ENCODE measurements at regions not wholly inside any gene's neighbourhood (a gene's known extent, or its start where the extent isn't known, plus 50 kb on each side); places are given as distances from the start of the nearest gene placed in this dataset.

- no peak for DNase-seq (ENCODE audit: low read depth)
Observed at GRCh38 chr3:64311424-64312061, 86.3 kb upstream of the PRICKLE2 start.

DNA sequence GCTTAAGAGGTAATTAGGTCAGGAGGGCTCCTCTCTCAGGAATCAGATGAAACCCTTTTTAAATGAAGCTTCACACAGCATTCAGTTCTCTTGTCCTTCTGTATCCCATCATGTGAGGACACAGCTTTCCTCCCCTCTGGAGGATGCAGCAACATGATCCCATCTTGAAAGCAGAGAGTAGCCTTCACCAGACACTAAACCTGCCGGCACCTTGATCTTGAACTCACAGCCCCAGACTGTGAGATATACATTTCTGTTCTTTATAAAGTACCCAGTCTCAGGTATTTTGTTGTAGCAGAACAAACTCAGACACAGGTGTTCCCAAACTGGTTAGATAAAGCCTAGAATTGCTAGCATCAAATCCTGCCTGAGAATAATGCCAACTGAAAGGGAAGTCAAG, 83.7 kb upstream of the PRICKLE2 start:
- no peak for DNase-seq (ENCODE audit: low read depth)

GRCh38 chr3:64306745-64307144, 81.5 kb upstream of the PRICKLE2 start:
- DNase-seq (ENCODE audit: low read depth): no peak

DNA sequence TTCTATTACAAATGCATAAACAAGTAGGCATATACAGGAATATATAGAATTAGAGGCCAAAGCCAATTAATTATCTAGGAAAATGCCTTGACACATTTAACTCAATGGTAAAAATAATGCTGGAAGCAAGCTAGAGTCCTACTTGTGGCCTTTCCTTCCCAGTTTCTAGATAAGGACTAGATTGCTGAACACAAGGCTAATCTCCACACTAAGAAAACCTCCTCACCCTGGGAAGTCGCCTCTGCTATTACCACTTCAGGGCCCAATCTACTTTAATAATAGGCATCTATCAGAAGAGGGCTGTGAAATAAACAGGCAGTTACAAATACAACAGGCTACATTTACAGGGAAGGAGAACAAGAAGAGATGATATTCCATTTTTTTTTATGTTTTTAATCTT, 80.5 kb upstream of the PRICKLE2 start:
- DNase-seq (ENCODE audit: low read depth): no peak

DNA sequence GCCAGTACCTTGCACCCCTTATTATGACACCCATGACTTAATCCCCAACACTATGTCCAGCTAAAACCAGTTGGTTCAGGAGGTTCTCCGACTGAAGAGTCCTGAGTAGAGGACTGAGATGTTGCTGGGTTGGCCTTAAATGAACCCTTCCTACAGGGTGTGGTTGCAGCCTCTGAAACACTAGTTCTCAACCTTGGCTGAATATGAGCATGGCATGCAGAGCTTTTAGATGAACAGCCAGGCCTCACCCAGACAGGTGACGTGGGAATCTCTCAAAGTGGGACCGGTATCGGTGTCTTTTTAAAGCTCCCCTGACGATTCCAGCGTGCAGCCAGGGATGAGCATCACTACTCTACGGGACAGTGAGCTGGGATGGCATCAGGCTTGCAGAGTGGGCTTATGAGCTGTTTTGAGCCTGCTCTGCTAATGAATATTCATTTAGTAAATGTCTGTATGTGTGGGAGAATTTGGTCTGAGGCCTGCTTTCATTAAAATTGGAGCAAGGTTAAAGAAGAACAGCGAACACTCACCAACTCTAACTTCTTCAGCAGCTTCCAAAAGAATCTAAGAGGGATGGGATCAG, 79.7 kb upstream of the PRICKLE2 start:
- DNase-seq (ENCODE audit: low read depth): no peak

DNA sequence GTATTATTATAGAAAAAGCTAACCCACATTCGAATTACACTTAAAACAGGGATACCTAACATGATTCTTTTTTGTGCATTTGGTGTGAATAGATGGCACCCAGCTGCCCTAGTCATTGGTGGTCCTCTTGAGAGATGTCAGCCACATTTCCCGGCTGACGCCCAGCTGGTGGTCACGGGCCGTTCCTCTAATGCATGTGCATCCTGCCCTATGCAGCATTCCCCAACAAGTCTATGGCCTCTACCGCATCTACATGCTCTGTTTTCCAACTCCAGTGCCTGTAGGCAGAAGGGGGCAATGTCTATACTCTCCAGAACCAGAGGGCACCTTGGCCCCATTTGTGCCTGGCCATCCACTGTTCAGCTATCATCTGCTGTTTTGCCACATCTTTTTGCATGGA, 78.6 kb upstream of the PRICKLE2 start:
- no peak for DNase-seq (ENCODE audit: low read depth)

- DNase-seq (ENCODE audit: low read depth): peak; percentile 53
Observed at GRCh38 chr3:64303401-64303800, 78.1 kb upstream of the PRICKLE2 start.

DNA sequence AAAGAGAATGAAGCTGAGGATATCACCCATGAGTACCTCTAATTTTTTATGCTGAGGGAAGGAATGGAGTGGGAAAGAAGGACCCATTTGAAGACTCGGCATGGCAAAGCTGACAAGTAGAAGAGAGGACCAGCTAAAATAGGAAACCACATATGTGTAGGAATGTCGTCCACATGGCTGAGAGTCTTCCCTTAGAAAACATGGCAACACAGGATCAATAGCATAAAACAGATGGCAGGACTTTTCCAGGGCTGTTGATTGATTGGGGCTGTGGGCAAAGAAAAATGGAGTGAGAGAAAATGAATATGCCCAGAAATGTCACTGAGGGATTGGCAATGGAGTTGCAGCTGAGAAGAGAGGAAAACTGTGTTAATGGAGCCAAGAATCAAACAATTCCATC, 76.2 kb upstream of the PRICKLE2 start:
- no peak for DNase-seq (ENCODE audit: low read depth)

GRCh38 chr3:64300790-64301423, 75.6 kb upstream of the PRICKLE2 start:
- peak; percentile 70 for DNase-seq (ENCODE audit: low read depth)

- peak; percentile 42 for DNase-seq (ENCODE audit: low read depth)
Observed at GRCh38 chr3:64299206-64299605, 73.9 kb upstream of the PRICKLE2 start.

GRCh38 chr3:64297563-64297962, 72.3 kb upstream of the PRICKLE2 start:
- DNase-seq (ENCODE audit: low read depth): no peak

- DNase-seq (ENCODE audit: low read depth): peak; percentile 83
Observed at GRCh38 chr3:64295594-64295993, 70.3 kb upstream of the PRICKLE2 start.

- no peak for DNase-seq (ENCODE audit: low read depth)
Observed at GRCh38 chr3:64294771-64295170, 69.5 kb upstream of the PRICKLE2 start.

DNA sequence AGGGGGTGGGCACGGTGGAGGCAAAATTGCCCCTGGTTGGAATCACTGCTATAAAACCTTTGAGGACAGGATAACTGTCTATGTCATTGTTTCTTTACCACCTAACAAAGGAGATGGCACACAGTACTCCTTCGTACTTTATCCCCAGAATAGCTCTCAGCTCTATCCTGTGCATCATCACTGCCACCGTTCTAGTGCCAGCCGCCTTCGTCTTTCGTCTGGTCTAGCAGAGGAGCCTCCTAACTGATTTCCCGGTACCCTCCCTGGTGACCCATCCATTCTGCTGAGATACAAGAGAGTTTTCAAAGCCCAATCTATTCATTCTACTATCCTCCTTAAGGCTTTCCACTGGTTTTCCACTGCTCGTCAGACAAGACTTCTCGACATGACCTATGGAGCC, 67.9 kb upstream of the PRICKLE2 start:
- DNase-seq (ENCODE audit: low read depth): no peak

DNA sequence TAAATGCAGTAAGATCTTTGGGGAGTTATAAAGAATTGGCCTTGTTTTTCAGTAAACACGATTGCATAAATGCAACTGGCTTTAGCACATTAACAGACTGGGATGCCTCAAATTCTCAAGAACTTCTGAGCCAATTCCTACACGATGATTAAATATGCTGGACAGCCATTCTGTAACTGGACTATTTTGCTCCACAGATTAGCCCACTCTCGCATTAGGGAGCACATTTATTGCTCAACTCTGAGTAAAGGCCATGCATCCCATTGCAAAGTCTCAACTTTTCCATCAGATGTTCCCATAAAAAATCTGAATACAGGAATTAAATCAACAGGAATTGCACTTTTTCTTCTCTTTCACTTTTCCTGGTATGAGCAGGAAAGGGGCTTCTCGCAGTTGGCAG, 66.7 kb upstream of the PRICKLE2 start:
- DNase-seq (ENCODE audit: low read depth): peak; percentile 10

DNA sequence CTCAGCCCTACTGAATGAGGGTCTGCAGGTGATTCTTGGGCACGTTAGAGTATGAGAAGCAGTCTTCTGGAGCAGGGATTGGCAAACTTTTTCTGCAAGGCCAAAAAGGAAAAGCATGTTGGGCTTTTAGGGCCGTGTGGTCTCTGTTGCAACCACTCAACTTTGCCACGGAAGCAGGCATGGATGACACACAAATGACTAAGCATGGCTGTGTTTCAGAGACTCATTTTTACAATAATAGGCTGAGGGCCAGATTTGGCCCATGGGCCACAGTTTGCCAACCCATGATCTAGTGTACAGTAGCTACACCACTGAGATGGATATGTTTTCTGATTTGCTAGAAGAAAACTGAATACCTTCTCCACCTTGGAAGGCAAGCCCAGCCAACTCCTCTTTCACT, 66.1 kb upstream of the PRICKLE2 start:
- DNase-seq (ENCODE audit: low read depth): peak; percentile 91

- no peak for DNase-seq (ENCODE audit: low read depth)
Observed at GRCh38 chr3:64290864-64291263, 65.6 kb upstream of the PRICKLE2 start.

DNA sequence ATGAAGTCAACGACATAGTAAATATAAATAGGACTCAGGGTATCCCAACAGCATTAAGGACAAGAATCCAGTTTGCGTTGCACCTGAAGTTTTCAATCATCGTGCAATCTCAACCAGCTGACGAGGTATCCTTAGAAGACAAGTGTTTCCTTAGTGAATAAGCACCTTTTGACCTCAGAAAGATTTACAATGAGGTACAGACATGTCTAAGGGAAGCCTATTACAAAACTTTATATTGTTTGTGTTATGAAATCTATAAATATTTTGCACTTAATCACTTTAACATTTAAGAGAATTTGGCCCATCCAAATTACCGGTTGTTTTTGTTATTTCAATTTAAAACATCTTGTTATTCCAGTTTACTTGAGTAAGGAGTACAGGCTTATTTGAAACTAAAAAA, 64.9 kb upstream of the PRICKLE2 start:
- no peak for DNase-seq (ENCODE audit: low read depth)

- DNase-seq (ENCODE audit: low read depth): no peak
Observed at GRCh38 chr3:64289622-64290021, 64.4 kb upstream of the PRICKLE2 start.

DNA sequence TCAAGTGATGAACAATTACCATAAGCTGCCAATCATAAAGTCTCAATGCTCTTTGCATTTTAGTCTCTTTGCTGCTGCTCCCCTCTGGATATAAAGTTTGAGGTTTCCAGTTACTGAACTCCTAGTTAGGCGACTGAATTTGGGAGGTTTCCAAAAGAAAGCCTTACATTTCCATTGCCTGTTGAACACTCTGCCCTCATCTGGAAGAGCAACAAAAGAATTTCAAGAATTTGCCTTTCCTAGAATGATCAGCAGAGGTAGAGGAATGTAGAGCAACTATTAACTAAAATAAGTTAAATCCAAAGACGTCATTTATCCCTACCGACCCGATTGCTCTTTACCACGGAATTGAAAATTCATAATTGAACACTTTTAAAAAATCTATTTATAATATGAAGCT, 53.4 kb upstream of the PRICKLE2 start:
- DNase-seq (ENCODE audit: low read depth): no peak

- no peak for DNase-seq (ENCODE audit: low read depth)
Observed at GRCh38 chr3:64276131-64276530, 50.9 kb upstream of the PRICKLE2 start.
